GM12892 (cell line): ENCODE measurements at regions not wholly inside any gene's neighbourhood (a gene's known extent, or its start where the extent isn't known, plus 50 kb on each side); places are given as distances from the start of the nearest gene placed in this dataset.

Experiments used
- POLR2A ChIP-seq: IDR thresholded peaks from 2 replicates; pipeline ENCODE4 v1.6.1; 2011; ENCODE audit warnings: low read depth, low read length, control low read depth
- POLR2AphosphoS5 ChIP-seq: IDR thresholded peaks from 2 replicates; pipeline ENCODE4 v1.6.1; 2011; ENCODE audit warnings: low read depth, low read length, control low read depth
- TAF1 ChIP-seq: IDR thresholded peaks from 2 replicates; pipeline ENCODE4 v1.6.1; 2011; ENCODE audit warnings: low read depth, mild to moderate bottlenecking, control low read depth, low read length, borderline replicate concordance

DNA sequence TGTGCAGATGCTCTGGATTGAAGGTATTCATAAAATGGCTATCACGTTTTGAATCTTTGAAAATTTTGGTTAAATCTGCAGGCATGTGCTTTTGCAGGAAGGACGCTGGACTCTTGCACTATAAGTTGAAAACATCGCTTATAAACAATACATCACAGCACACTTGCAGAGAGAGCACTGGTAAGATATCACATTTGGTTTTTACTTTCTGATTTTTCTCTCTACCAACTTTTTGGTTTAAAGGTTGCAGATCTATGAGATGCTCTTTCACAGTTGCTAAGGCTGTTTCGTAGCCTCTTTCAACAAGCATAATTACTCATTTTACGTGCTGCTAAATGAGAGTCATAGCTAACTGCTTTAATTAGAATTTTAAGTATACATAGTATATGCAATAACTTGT lies 724.4 kb upstream of the ARRDC4 start:
- no peak for TF ChIP-seq POLR2AphosphoS5
- TF ChIP-seq TAF1: no peak
- no peak for TF ChIP-seq POLR2A
